Loucy (cell line): ENCODE measurements at regions not wholly inside any gene's neighbourhood (a gene's known extent, or its start where the extent isn't known, plus 50 kb on each side); places are given as distances from the start of the nearest gene placed in this dataset.

Experiments used
- H2AFZ ChIP-seq: fragments of 200-600 bp; sonication (generic); 2 replicates; pipeline ENCODE4 v1.6.0; 2016; ENCODE audit warnings: antibody characterized with exemption, mild to moderate bottlenecking, low read length, moderate library complexity
- H3F3A ChIP-seq: fragments of 200-600 bp; 2 replicates; pipeline ENCODE4 v1.6.0; 2016; ENCODE audit warnings: antibody characterized with exemption, low read depth, mild to moderate bottlenecking
- H3K27me3 ChIP-seq: fragments of 200-600 bp; sonication (generic); 2 replicates; pipeline ENCODE4 v1.6.1; 2014; ENCODE audit warnings: low read length, mild to moderate bottlenecking; ENCODE audit not compliant: insufficient read depth, poor library complexity, severe bottlenecking
- H3K36me3 ChIP-seq: fragments of 200-600 bp; sonication (generic); 2 replicates; pipeline ENCODE4 v1.6.1; 2016; ENCODE audit warnings: low read length; ENCODE audit not compliant: insufficient read depth
- H3K4me1 ChIP-seq: fragments of 200-600 bp; sonication (generic); 2 replicates; pipeline ENCODE4 v1.5.1; 2014; ENCODE audit warnings: low read length, mild to moderate bottlenecking; ENCODE audit not compliant: insufficient read depth, poor library complexity, severe bottlenecking
- H3K4me2 ChIP-seq: fragments of 200-600 bp; sonication (generic); 2 replicates; pipeline ENCODE4 v1.6.0; 2014; ENCODE audit warnings: antibody characterized with exemption, low read length, low read depth, mild to moderate bottlenecking; ENCODE audit not compliant: poor library complexity, severe bottlenecking
- H3K4me3 ChIP-seq: fragments of 200-600 bp; sonication (generic); 2 replicates; pipeline ENCODE4 v1.5.1; 2014; ENCODE audit warnings: low read length, mild to moderate bottlenecking, mixed read lengths; ENCODE audit not compliant: poor library complexity, severe bottlenecking
- H3K79me2 ChIP-seq: fragments of 200-600 bp; sonication (generic); 2 replicates; pipeline ENCODE4 v1.6.1; 2014; ENCODE audit warnings: low read length; ENCODE audit not compliant: insufficient read depth
- H3K9ac ChIP-seq: fragments of 200-600 bp; sonication (generic); 2 replicates; pipeline ENCODE4 v1.6.0; 2014; ENCODE audit warnings: mild to moderate bottlenecking, low read depth, low read length, moderate library complexity; ENCODE audit not compliant: poor library complexity, severe bottlenecking
- H3K9me2 ChIP-seq: fragments of 200-600 bp; sonication (generic); replicated peaks from 2 replicates; pipeline ENCODE4 v1.6.1; 2016; ENCODE audit warnings: low read depth, low read length, mixed read lengths
- H3K9me3 ChIP-seq: fragments of 200-600 bp; sonication (generic); 2 replicates; pipeline ENCODE4 v1.6.1; 2014; ENCODE audit warnings: mild to moderate bottlenecking, antibody characterized with exemption, low read length, low read depth; ENCODE audit not compliant: insufficient read depth
- H4K20me1 ChIP-seq: fragments of 200-600 bp; sonication (generic); 2 replicates; pipeline ENCODE4 v1.6.0; 2014; ENCODE audit warnings: antibody characterized with exemption, low read length, mild to moderate bottlenecking; ENCODE audit not compliant: insufficient read depth, poor library complexity, severe bottlenecking
- CTCF ChIP-seq: fragments of 200-600 bp; sonication (generic); conservative IDR thresholded peaks from 2 replicates; pipeline ENCODE4 v1.5.1; 2014; ENCODE audit warnings: mild to moderate bottlenecking, antibody characterized with exemption, low read length
- EZH2phosphoT487 ChIP-seq: fragments of 200-600 bp; IDR thresholded peaks from 2 replicates; pipeline ENCODE4 v1.6.1; 2018; ENCODE audit warnings: antibody characterized with exemption, mild to moderate bottlenecking, moderate library complexity, borderline replicate concordance

GRCh38 chr21:21682172-21682571 lies 684.0 kb downstream of the NCAM2 start:
- no peaks in the 10 kb centered on the region for H3K27me3 ChIP-seq
- no peaks in the 10 kb centered on the region for H4K20me1 ChIP-seq
- no peak overlapping the region for H2AFZ ChIP-seq
- no peak overlapping the region for H3K4me2 ChIP-seq
- no peaks in the 10 kb centered on the region for H3K79me2 ChIP-seq
- TF ChIP-seq EZH2phosphoT487 (no peak), CTCF (no peak)
- H3K9ac ChIP-seq: no peak overlapping the region
- H3F3A ChIP-seq: no peaks in the 10 kb centered on the region
- H3K36me3 ChIP-seq: no peaks in the 10 kb centered on the region
- H3K4me3 ChIP-seq: no peak overlapping the region
- H3K9me3 ChIP-seq: no peaks in the 10 kb centered on the region
- no peaks in the 10 kb centered on the region for H3K9me2 ChIP-seq
- no peaks in the 10 kb centered on the region for H3K4me1 ChIP-seq

- H3K4me1 ChIP-seq: no peaks in the 10 kb centered on the region
- H3K79me2 ChIP-seq: no peaks in the 10 kb centered on the region
- H3K9me3 ChIP-seq: no peaks in the 10 kb centered on the region
- no peaks in the 10 kb centered on the region for H3F3A ChIP-seq
- no peak overlapping the region for H3K4me2 ChIP-seq
- H3K9me2 ChIP-seq: no peaks in the 10 kb centered on the region
- no peak overlapping the region for H3K9ac ChIP-seq
- H3K4me3 ChIP-seq: no peak overlapping the region
- no peaks in the 10 kb centered on the region for H3K36me3 ChIP-seq
- H4K20me1 ChIP-seq: no peaks in the 10 kb centered on the region
- no peaks in the 10 kb centered on the region for H3K27me3 ChIP-seq
- no peak overlapping the region for H2AFZ ChIP-seq
- peak; percentile 30; the same call in 1 of the 2 replicates for TF ChIP-seq CTCF
- no peak for TF ChIP-seq EZH2phosphoT487
Observed at GRCh38 chr21:21688889-21689288, 690.7 kb downstream of the NCAM2 start.

GRCh38 chr21:21690068-21690665 lies 692.0 kb downstream of the NCAM2 start:
- Histone ChIP-seq H3K4me1 (no peaks in the 10 kb centered on the region), H3K4me3 (no peak overlapping the region)

More at GRCh38 chr21:21690068-21690665, 692.0 kb downstream of the NCAM2 start:
- Histone ChIP-seq H3K36me3 (no peaks in the 10 kb centered on the region), H3K4me2 (no peak overlapping the region), H3F3A (no peaks in the 10 kb centered on the region), H3K79me2 (no peaks in the 10 kb centered on the region), H3K9me2 (no peaks in the 10 kb centered on the region), H3K9ac (no peak overlapping the region), H4K20me1 (no peaks in the 10 kb centered on the region), H3K27me3 (no peaks in the 10 kb centered on the region), H3K9me3 (no peaks in the 10 kb centered on the region), H2AFZ (no peak overlapping the region)
- TF ChIP-seq EZH2phosphoT487 (no peak), CTCF (no peak)
